ENCODE measurements at regions not wholly inside any gene's neighbourhood (a gene's known extent, or its start where the extent isn't known, plus 50 kb on each side); places are given as distances from the start of the nearest gene placed in this dataset.

GRCh38 chr4:167555338-167556022, 321.2 kb upstream of the SPOCK3 start:
- no peaks in the 10 kb centered on the region for H3K27me3 ChIP-seq (ENCODE audit: control insufficient read depth in 5 of 5, insufficient read depth in 4 of 5, low read length in 5 of 5)
- H3K9ac ChIP-seq (ENCODE audit: low read length in 5 of 5), result no peak overlapping the region
- no peak overlapping the region for H3K27ac ChIP-seq (ENCODE audit: low read depth, low read length)
- no peak overlapping the region for H3K4me3 ChIP-seq (ENCODE audit: low read depth in 1 of 5, low read length in 5 of 5)
- peaks cover 0 to 6% (median 0%) of the 10 kb centered on the region in 5 donors for H3K9me3 ChIP-seq (ENCODE audit: control insufficient read depth in 5 of 5, low read length in 5 of 5)
- no peaks in the 10 kb centered on the region for H3K4me1 ChIP-seq (ENCODE audit: control insufficient read depth in 5 of 5, insufficient read depth in 5 of 5, low read length in 5 of 5)
- H3K36me3 ChIP-seq (ENCODE audit: control insufficient read depth in 5 of 5, insufficient read depth in 5 of 5, low read length in 5 of 5), result no peaks in the 10 kb centered on the region

GRCh38 chr4:167578906-167579305, 344.6 kb upstream of the SPOCK3 start:
- H3K36me3 ChIP-seq (ENCODE audit: control insufficient read depth in 5 of 5, insufficient read depth in 5 of 5, low read length in 5 of 5), result no peaks in the 10 kb centered on the region
- H3K4me1 ChIP-seq (ENCODE audit: control insufficient read depth in 5 of 5, insufficient read depth in 5 of 5, low read length in 5 of 5), result no peaks in the 10 kb centered on the region
- no peak overlapping the region for H3K27ac ChIP-seq (ENCODE audit: low read depth, low read length)
- peaks cover 0 to 23% (median 6%) of the 10 kb centered on the region in 5 donors for H3K9me3 ChIP-seq (ENCODE audit: control insufficient read depth in 5 of 5, low read length in 5 of 5)
- no peaks in the 10 kb centered on the region for H3K27me3 ChIP-seq (ENCODE audit: control insufficient read depth in 5 of 5, insufficient read depth in 4 of 5, low read length in 5 of 5)
- H3K4me3 ChIP-seq (ENCODE audit: low read depth in 1 of 5, low read length in 5 of 5), result no peak overlapping the region
- H3K9ac ChIP-seq (ENCODE audit: low read length in 5 of 5), result no peak overlapping the region

- no peak overlapping the region for H3K27ac ChIP-seq (ENCODE audit: low read depth, low read length)
- H3K27me3 ChIP-seq (ENCODE audit: control insufficient read depth in 5 of 5, insufficient read depth in 4 of 5, low read length in 5 of 5), result no peaks in the 10 kb centered on the region
- H3K4me1 ChIP-seq (ENCODE audit: control insufficient read depth in 5 of 5, insufficient read depth in 5 of 5, low read length in 5 of 5), result no peaks in the 10 kb centered on the region
- H3K4me3 ChIP-seq (ENCODE audit: low read depth in 1 of 5, low read length in 5 of 5), result no peak overlapping the region
- no peaks in the 10 kb centered on the region for H3K36me3 ChIP-seq (ENCODE audit: control insufficient read depth in 5 of 5, insufficient read depth in 5 of 5, low read length in 5 of 5)
- H3K9me3 ChIP-seq (ENCODE audit: control insufficient read depth in 5 of 5, low read length in 5 of 5), result peaks cover 0 to 23% (median 6%) of the 10 kb centered on the region in 5 donors
- no peak overlapping the region for H3K9ac ChIP-seq (ENCODE audit: low read length in 5 of 5)
Observed at GRCh38 chr4:167581449-167581965, 347.2 kb upstream of the SPOCK3 start.

GRCh38 chr4:167587361-167587760, 353.1 kb upstream of the SPOCK3 start:
- no peaks in the 10 kb centered on the region for H3K36me3 ChIP-seq (ENCODE audit: control insufficient read depth in 5 of 5, insufficient read depth in 5 of 5, low read length in 5 of 5)
- H3K27me3 ChIP-seq (ENCODE audit: control insufficient read depth in 5 of 5, insufficient read depth in 4 of 5, low read length in 5 of 5), result no peaks in the 10 kb centered on the region
- no peak overlapping the region for H3K4me3 ChIP-seq (ENCODE audit: low read depth in 1 of 5, low read length in 5 of 5)
- no peaks in the 10 kb centered on the region for H3K4me1 ChIP-seq (ENCODE audit: control insufficient read depth in 5 of 5, insufficient read depth in 5 of 5, low read length in 5 of 5)
- H3K27ac ChIP-seq (ENCODE audit: low read depth, low read length), result no peak overlapping the region
- H3K9me3 ChIP-seq (ENCODE audit: control insufficient read depth in 5 of 5, low read length in 5 of 5), result peaks cover 0 to 4% (median 4%) of the 10 kb centered on the region in 5 donors
- no peak overlapping the region for H3K9ac ChIP-seq (ENCODE audit: low read length in 5 of 5)

GRCh38 chr4:167595898-167596297, 361.6 kb upstream of the SPOCK3 start:
- H3K27me3 ChIP-seq (ENCODE audit: control insufficient read depth in 5 of 5, insufficient read depth in 4 of 5, low read length in 5 of 5), result no peaks in the 10 kb centered on the region
- H3K27ac ChIP-seq (ENCODE audit: low read depth, low read length), result no peak overlapping the region
- H3K4me1 ChIP-seq (ENCODE audit: control insufficient read depth in 5 of 5, insufficient read depth in 5 of 5, low read length in 5 of 5), result no peaks in the 10 kb centered on the region
- no peak overlapping the region for H3K4me3 ChIP-seq (ENCODE audit: low read depth in 1 of 5, low read length in 5 of 5)
- H3K9ac ChIP-seq (ENCODE audit: low read length in 5 of 5), result no peak overlapping the region
- no peaks in the 10 kb centered on the region for H3K9me3 ChIP-seq (ENCODE audit: control insufficient read depth in 5 of 5, low read length in 5 of 5)
- H3K36me3 ChIP-seq (ENCODE audit: control insufficient read depth in 5 of 5, insufficient read depth in 5 of 5, low read length in 5 of 5), result no peaks in the 10 kb centered on the region

- H3K4me3 ChIP-seq (ENCODE audit: low read depth in 1 of 5, low read length in 5 of 5), result no peak overlapping the region
- no peak overlapping the region for H3K9ac ChIP-seq (ENCODE audit: low read length in 5 of 5)
- H3K36me3 ChIP-seq (ENCODE audit: control insufficient read depth in 5 of 5, insufficient read depth in 5 of 5, low read length in 5 of 5), result no peaks in the 10 kb centered on the region
- H3K9me3 ChIP-seq (ENCODE audit: control insufficient read depth in 5 of 5, low read length in 5 of 5), result no peaks in the 10 kb centered on the region
- no peaks in the 10 kb centered on the region for H3K27me3 ChIP-seq (ENCODE audit: control insufficient read depth in 5 of 5, insufficient read depth in 4 of 5, low read length in 5 of 5)
- no peaks in the 10 kb centered on the region for H3K4me1 ChIP-seq (ENCODE audit: control insufficient read depth in 5 of 5, insufficient read depth in 5 of 5, low read length in 5 of 5)
- no peak overlapping the region for H3K27ac ChIP-seq (ENCODE audit: low read depth, low read length)
Observed at GRCh38 chr4:167602157-167602556, 367.9 kb upstream of the SPOCK3 start.

GRCh38 chr4:167606551-167606950, 372.3 kb upstream of the SPOCK3 start:
- no peaks in the 10 kb centered on the region for H3K27me3 ChIP-seq (ENCODE audit: control insufficient read depth in 5 of 5, insufficient read depth in 4 of 5, low read length in 5 of 5)
- H3K9ac ChIP-seq (ENCODE audit: low read length in 5 of 5), result no peak overlapping the region
- H3K9me3 ChIP-seq (ENCODE audit: control insufficient read depth in 5 of 5, low read length in 5 of 5), result no peaks in the 10 kb centered on the region
- H3K4me3 ChIP-seq (ENCODE audit: low read depth in 1 of 5, low read length in 5 of 5), result no peak overlapping the region
- H3K27ac ChIP-seq (ENCODE audit: low read depth, low read length), result no peak overlapping the region
- H3K4me1 ChIP-seq (ENCODE audit: control insufficient read depth in 5 of 5, insufficient read depth in 5 of 5, low read length in 5 of 5), result no peaks in the 10 kb centered on the region
- no peaks in the 10 kb centered on the region for H3K36me3 ChIP-seq (ENCODE audit: control insufficient read depth in 5 of 5, insufficient read depth in 5 of 5, low read length in 5 of 5)

GRCh38 chr4:167613381-167613780, 379.1 kb upstream of the SPOCK3 start:
- Histone ChIP-seq H3K4me1 (ENCODE audit: control insufficient read depth in 5 of 5, insufficient read depth in 5 of 5, low read length in 5 of 5) (no peaks in the 10 kb centered on the region), H3K9ac (ENCODE audit: low read length in 5 of 5) (no peak overlapping the region), H3K36me3 (ENCODE audit: control insufficient read depth in 5 of 5, insufficient read depth in 5 of 5, low read length in 5 of 5) (no peaks in the 10 kb centered on the region), H3K27ac (ENCODE audit: low read depth, low read length) (no peak overlapping the region), H3K9me3 (ENCODE audit: control insufficient read depth in 5 of 5, low read length in 5 of 5) (no peaks in the 10 kb centered on the region), H3K27me3 (ENCODE audit: control insufficient read depth in 5 of 5, insufficient read depth in 4 of 5, low read length in 5 of 5) (no peaks in the 10 kb centered on the region), H3K4me3 (ENCODE audit: low read depth in 1 of 5, low read length in 5 of 5) (no peak overlapping the region)

GRCh38 chr4:167614866-167615265, 380.6 kb upstream of the SPOCK3 start:
- no peaks in the 10 kb centered on the region for H3K27me3 ChIP-seq (ENCODE audit: control insufficient read depth in 5 of 5, insufficient read depth in 4 of 5, low read length in 5 of 5)
- no peak overlapping the region for H3K4me3 ChIP-seq (ENCODE audit: low read depth in 1 of 5, low read length in 5 of 5)
- H3K4me1 ChIP-seq (ENCODE audit: control insufficient read depth in 5 of 5, insufficient read depth in 5 of 5, low read length in 5 of 5), result no peaks in the 10 kb centered on the region
- H3K9me3 ChIP-seq (ENCODE audit: control insufficient read depth in 5 of 5, low read length in 5 of 5), result no peaks in the 10 kb centered on the region
- no peak overlapping the region for H3K27ac ChIP-seq (ENCODE audit: low read depth, low read length)
- no peak overlapping the region for H3K9ac ChIP-seq (ENCODE audit: low read length in 5 of 5)
- H3K36me3 ChIP-seq (ENCODE audit: control insufficient read depth in 5 of 5, insufficient read depth in 5 of 5, low read length in 5 of 5), result no peaks in the 10 kb centered on the region

GRCh38 chr4:167616476-167616875, 382.2 kb upstream of the SPOCK3 start:
- Histone ChIP-seq H3K27ac (ENCODE audit: low read depth, low read length) (no peak overlapping the region), H3K27me3 (ENCODE audit: control insufficient read depth in 5 of 5, insufficient read depth in 4 of 5, low read length in 5 of 5) (no peaks in the 10 kb centered on the region), H3K4me1 (ENCODE audit: control insufficient read depth in 5 of 5, insufficient read depth in 5 of 5, low read length in 5 of 5) (no peaks in the 10 kb centered on the region), H3K4me3 (ENCODE audit: low read depth in 1 of 5, low read length in 5 of 5) (no peak overlapping the region), H3K36me3 (ENCODE audit: control insufficient read depth in 5 of 5, insufficient read depth in 5 of 5, low read length in 5 of 5) (no peaks in the 10 kb centered on the region), H3K9ac (ENCODE audit: low read length in 5 of 5) (no peak overlapping the region), H3K9me3 (ENCODE audit: control insufficient read depth in 5 of 5, low read length in 5 of 5) (no peaks in the 10 kb centered on the region)

All from subcutaneous abdominal adipose tissue (tissue), 5 donors.